ENCODE measurements at regions not wholly inside any gene's neighbourhood (a gene's known extent, or its start where the extent isn't known, plus 50 kb on each side); places are given as distances from the start of the nearest gene placed in this dataset.

GRCh38 chr12:82595941-82596340 lies 90.8 kb upstream of the TMTC2 start:
- H3K9me3 ChIP-seq (ENCODE audit: control insufficient read depth, insufficient read depth, low read length) = peaks cover 2% of the 10 kb centered on the region; the same call in 1 of the 2 replicates
- H2BK5ac ChIP-seq (ENCODE audit: low read depth, low read length, poor library complexity, severe bottlenecking) = no peak overlapping the region
- H3K4me2 ChIP-seq (ENCODE audit: low read depth, low read length) = no peak overlapping the region
- H3K27ac ChIP-seq (ENCODE audit: insufficient read depth, low read length) = no peak overlapping the region
- H4K20me1 ChIP-seq (ENCODE audit: insufficient read depth, low read length) = no peaks in the 10 kb centered on the region
- no peak overlapping the region for H2BK15ac ChIP-seq (ENCODE audit: low read depth, low read length)
- dilution Hi-C loops (cut with HindIII; ENCODE audit: low sequenced_read_pairs, unreplicated experiment) = no loop called here
- no peak overlapping the region for H3K56ac ChIP-seq (ENCODE audit: extremely low read depth, insufficient read depth, low read length)
- no peak overlapping the region for H4K91ac ChIP-seq (ENCODE audit: insufficient read depth, low read depth, low read length)
- no peak overlapping the region for H3K18ac ChIP-seq (ENCODE audit: low read depth, low read length)
- H3K4ac ChIP-seq (ENCODE audit: low read depth, low read length) = no peak overlapping the region
- in situ Hi-C loops (cut with MboI; ENCODE audit: low sequenced_read_pairs) = no loop called here
- H3K4me1 ChIP-seq (ENCODE audit: control insufficient read depth, insufficient read depth, low read length) = no peaks in the 10 kb centered on the region
- H2BK120ac ChIP-seq (ENCODE audit: low read depth, low read length) = no peak overlapping the region
- intact Hi-C loops (cut with micrococcal nuclease) = no loop called here
- no peaks in the 10 kb centered on the region for H3K36me3 ChIP-seq (ENCODE audit: control insufficient read depth, insufficient read depth, low read length)
- H2BK20ac ChIP-seq (ENCODE audit: low read depth, low read length) = no peak overlapping the region
- ChIA-PET CTCF (no interaction called here), POLR2A (ENCODE audit: unreplicated experiment) (no interaction called here)
- no peaks in the 10 kb centered on the region for H3K79me1 ChIP-seq (ENCODE audit: low read depth in 1 of 2, low read length in 2 of 2)
- H4K5ac ChIP-seq (ENCODE audit: low read depth, low read length) = no peak overlapping the region
- no peak overlapping the region for H3K14ac ChIP-seq (replicated peaks; ENCODE audit: low read depth, low read length)
- DNase-seq (no peak), ATAC-seq (ENCODE audit: low read depth) (no peak)
- no peak overlapping the region for H3K4me3 ChIP-seq (ENCODE audit: insufficient read depth, low read depth, low read length)
- H3K9ac ChIP-seq (ENCODE audit: low read depth, low read length) = no peak overlapping the region
- no peak overlapping the region for H3K23ac ChIP-seq (ENCODE audit: low read depth, low read length)
- TF ChIP-seq NFE2L2 (IDR thresholded peaks at IDR 0.05; ENCODE audit: low read depth, low read length) (no peak), MAFK (IDR thresholded peaks at IDR 0.05; ENCODE audit: low read depth, low read length) (no peak), SMC3 (IDR thresholded peaks at IDR 0.05; ENCODE audit: low read depth, low read length) (no peak), RFX5 (IDR thresholded peaks at IDR 0.05; ENCODE audit: low read depth, low read length) (no peak), MXI1 (IDR thresholded peaks at IDR 0.05; ENCODE audit: borderline replicate concordance, low read depth, low read length) (no peak), CHD1 (IDR thresholded peaks at IDR 0.05; ENCODE audit: low read depth, low read length) (no peak), ELK1 (IDR thresholded peaks at IDR 0.05; ENCODE audit: borderline replicate concordance, low read depth, low read length) (no peak), CEBPB (IDR thresholded peaks at IDR 0.05; ENCODE audit: low read depth, low read length) (no peak)
- H4K8ac ChIP-seq (ENCODE audit: low read depth in 2 of 2, low read length in 2 of 2) = no peak overlapping the region
- no peak overlapping the region for H2AK9ac ChIP-seq (replicated peaks; ENCODE audit: low read depth, low read length, poor library complexity)
- H2AK5ac ChIP-seq (ENCODE audit: low read depth, low read length) = no peak overlapping the region
- H3K9me1 ChIP-seq (ENCODE audit: insufficient read depth, low read length) = no peaks in the 10 kb centered on the region
- H2AFZ ChIP-seq (replicated peaks; ENCODE audit: low read length, poor library complexity) = no peak overlapping the region
- BruUV-seq (replicated peaks) = no TSS peak
- no peaks in the 10 kb centered on the region for H3K27me3 ChIP-seq (ENCODE audit: control insufficient read depth, insufficient read depth, low read length)
